Liver (tissue), 8 donors: ENCODE measurements at regions not wholly inside any gene's neighbourhood (a gene's known extent, or its start where the extent isn't known, plus 50 kb on each side); places are given as distances from the start of the nearest gene placed in this dataset.

Experiments used
- DNase-seq: peaks from one replicate; pipeline ENCODE4 v3.0.0-alpha.2; 2017; ENCODE audit warnings: low spot score
- H3K27ac ChIP-seq, 2 donors: one replicate each; pipeline ENCODE4 v1.7.0; 2013; ENCODE audit warnings: inconsistent platforms in 2 of 2, low read length in 2 of 2, control low read depth in 1 of 2, low read depth in 1 of 2, mild to moderate bottlenecking in 1 of 2
- H3K27me3 ChIP-seq, 4 donors: one replicate each; pipeline versions ENCODE4 v1.6.1 to v1.7.0; 2013; ENCODE audit warnings: low read length in 3 of 4, inconsistent platforms in 1 of 4, mild to moderate bottlenecking in 1 of 4, moderate library complexity in 1 of 4; ENCODE audit not compliant: control insufficient read depth in 4 of 4, insufficient read depth in 4 of 4
- H3K36me3 ChIP-seq, 4 donors: one replicate each; pipeline versions ENCODE4 v1.6.1 to v1.7.0; 2013; ENCODE audit warnings: low read length in 3 of 4, mild to moderate bottlenecking in 3 of 4, low read depth in 1 of 4, moderate library complexity in 1 of 4; ENCODE audit not compliant: control insufficient read depth in 4 of 4, insufficient read depth in 3 of 4
- H3K4me1 ChIP-seq, 4 donors: one replicate each; pipeline versions ENCODE4 v1.6.1 to v1.7.0; 2013; ENCODE audit warnings: low read length in 3 of 4, mild to moderate bottlenecking in 3 of 4, moderate library complexity in 1 of 4; ENCODE audit not compliant: control insufficient read depth in 4 of 4, insufficient read depth in 4 of 4
- H3K4me3 ChIP-seq, 3 donors: one replicate each; pipeline versions ENCODE4 v1.6.1 to v1.7.0; 2013; ENCODE audit warnings: low read length in 3 of 3, control low read depth in 1 of 3, low read depth in 1 of 3, mild to moderate bottlenecking in 1 of 3
- H3K9ac ChIP-seq, 2 donors: one replicate each; pipeline ENCODE4 v1.7.0; 2013; ENCODE audit warnings: low read length in 2 of 2, mild to moderate bottlenecking in 2 of 2, moderate library complexity in 2 of 2, control low read depth in 1 of 2, low read depth in 1 of 2
- H3K9me3 ChIP-seq, 4 donors: one replicate each; pipeline versions ENCODE4 v1.6.1 to v1.7.0; 2013; ENCODE audit warnings: low read length in 3 of 4; ENCODE audit not compliant: control insufficient read depth in 4 of 4
- CTCF ChIP-seq: fragments of 150-350 bp; IDR thresholded peaks from 2 replicates; pipeline ENCODE4 v1.5.1; 2017; ENCODE audit warnings: improper control_type of control experiment, low read depth, low read length; ENCODE audit not compliant: missing input control
- EGR1 ChIP-seq, 2 donors: IDR thresholded peaks; 2 replicates each; pipeline ENCODE4 v1.6.1; 2016 to 2018; ENCODE audit warnings: antibody characterized with exemption in 2 of 2, low read depth in 2 of 2
- FOXA1 ChIP-seq: IDR thresholded peaks from 2 replicates; pipeline ENCODE4 v1.6.1; 2016; ENCODE audit warnings: antibody characterized with exemption
- FOXA2 ChIP-seq: IDR thresholded peaks from 2 replicates; pipeline ENCODE4 v1.6.1; 2016; ENCODE audit warnings: antibody characterized with exemption
- GABPA ChIP-seq, 2 donors: IDR thresholded peaks in 1 of 2; conservative IDR thresholded peaks in 1 of 2; 2 replicates each; pipeline ENCODE4 v1.6.1; 2016; ENCODE audit warnings: antibody characterized with exemption in 2 of 2, mild to moderate bottlenecking in 1 of 2, moderate library complexity in 1 of 2
- HNF4A ChIP-seq, 2 donors: conservative IDR thresholded peaks; 2 replicates each; pipeline ENCODE4 v1.6.1; 2016; ENCODE audit warnings: antibody characterized with exemption in 2 of 2, mild to moderate bottlenecking in 2 of 2
- JUND ChIP-seq, 2 donors: IDR thresholded peaks; 2 replicates each; pipeline ENCODE4 v1.6.1; 2016; ENCODE audit warnings: antibody characterized with exemption in 2 of 2
- MAX ChIP-seq: IDR thresholded peaks from 2 replicates; pipeline ENCODE4 v1.6.1; 2016; ENCODE audit warnings: antibody characterized with exemption
- NR2F2 ChIP-seq: IDR thresholded peaks from 2 replicates; pipeline ENCODE4 v1.6.1; 2016; ENCODE audit warnings: antibody characterized with exemption
- RAD21 ChIP-seq, 2 donors: IDR thresholded peaks; 2 replicates each; pipeline ENCODE4 v1.6.1; 2016; ENCODE audit warnings: antibody characterized with exemption in 2 of 2, mild to moderate bottlenecking in 2 of 2
- RXRA ChIP-seq, 2 donors: IDR thresholded peaks; 2 replicates each; pipeline ENCODE4 v1.6.1; 2017 to 2018; ENCODE audit warnings: antibody characterized with exemption in 2 of 2, mild to moderate bottlenecking in 1 of 2
- SP1 ChIP-seq: IDR thresholded peaks from 2 replicates; pipeline ENCODE4 v1.6.1; 2018; ENCODE audit warnings: antibody characterized with exemption, mild to moderate bottlenecking
- TAF1 ChIP-seq: conservative IDR thresholded peaks from 2 replicates; pipeline ENCODE4 v1.6.1; 2016; ENCODE audit warnings: antibody characterized with exemption, mild to moderate bottlenecking
- YY1 ChIP-seq: IDR thresholded peaks from 2 replicates; pipeline ENCODE4 v1.6.1; 2016; ENCODE audit warnings: antibody characterized with exemption, mild to moderate bottlenecking
- WGBS: extraction: QIAGEN DNeasy Blood & Tissue Kit; methylation state at CpG from one replicate; pipeline ENCODE4 v1.1.7; 2013; 5-methylcytosine and 5-hydroxymethylcytosine counted together
- TF ChIP-seq, protein P1 (sequence below): IDR thresholded peaks from 2 replicates; pipeline ENCODE4 v1.6.1; 2016; ENCODE audit warnings: antibody characterized with exemption
- TF ChIP-seq, protein P2 (sequence below): IDR thresholded peaks from 2 replicates; pipeline ENCODE4 v1.6.1; 2016; ENCODE audit warnings: antibody characterized with exemption, mild to moderate bottlenecking
- TF ChIP-seq, protein P3 (sequence below): IDR thresholded peaks from 2 replicates; pipeline ENCODE4 v1.6.1; 2016; ENCODE audit warnings: antibody characterized with exemption
- donor health status: healthy.
- donor health status: healthy.
- donor health status: healthy.
- donor health status: healthy.
- donor health status: healthy.

GRCh38 chr2:109669731-109670130, 55.6 kb downstream of the SOWAHC start:
- no peak overlapping the region for H3K4me3 ChIP-seq
- H3K27me3 ChIP-seq: no peaks in the 10 kb centered on the region
- no peaks in the 10 kb centered on the region for H3K36me3 ChIP-seq
- 92% methylated on average over 11 of the region's 11 CpGs for WGBS
- H3K27ac ChIP-seq: no peak overlapping the region
- DNase-seq: no peak
- H3K4me1 ChIP-seq: no peaks in the 10 kb centered on the region
- no peaks in the 10 kb centered on the region for H3K9me3 ChIP-seq
- H3K9ac ChIP-seq: no peak overlapping the region
- TF ChIP-seq SP1: no peak
- TF ChIP-seq NR2F2: no peak
- no peak for TF ChIP-seq EGR1 (IDR thresholded peaks at IDR 0.05; ENCODE audit: low read depth in 2 of 2)
- TF ChIP-seq MAX: no peak
- TF ChIP-seq FOXA2: no peak
- TF ChIP-seq JUND (IDR thresholded peaks at IDR 0.05): no peak
- TF ChIP-seq RXRA (IDR thresholded peaks at IDR 0.05): no peak
- TF ChIP-seq, protein P1, sequence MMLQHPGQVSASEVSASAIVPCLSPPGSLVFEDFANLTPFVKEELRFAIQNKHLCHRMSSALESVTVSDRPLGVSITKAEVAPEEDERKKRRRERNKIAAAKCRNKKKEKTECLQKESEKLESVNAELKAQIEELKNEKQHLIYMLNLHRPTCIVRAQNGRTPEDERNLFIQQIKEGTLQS: no peak
- no peak for TF ChIP-seq TAF1
- no peak for TF ChIP-seq HNF4A (conservative IDR thresholded peaks at IDR 0.05)
- TF ChIP-seq YY1: no peak
- TF ChIP-seq, protein P2, sequence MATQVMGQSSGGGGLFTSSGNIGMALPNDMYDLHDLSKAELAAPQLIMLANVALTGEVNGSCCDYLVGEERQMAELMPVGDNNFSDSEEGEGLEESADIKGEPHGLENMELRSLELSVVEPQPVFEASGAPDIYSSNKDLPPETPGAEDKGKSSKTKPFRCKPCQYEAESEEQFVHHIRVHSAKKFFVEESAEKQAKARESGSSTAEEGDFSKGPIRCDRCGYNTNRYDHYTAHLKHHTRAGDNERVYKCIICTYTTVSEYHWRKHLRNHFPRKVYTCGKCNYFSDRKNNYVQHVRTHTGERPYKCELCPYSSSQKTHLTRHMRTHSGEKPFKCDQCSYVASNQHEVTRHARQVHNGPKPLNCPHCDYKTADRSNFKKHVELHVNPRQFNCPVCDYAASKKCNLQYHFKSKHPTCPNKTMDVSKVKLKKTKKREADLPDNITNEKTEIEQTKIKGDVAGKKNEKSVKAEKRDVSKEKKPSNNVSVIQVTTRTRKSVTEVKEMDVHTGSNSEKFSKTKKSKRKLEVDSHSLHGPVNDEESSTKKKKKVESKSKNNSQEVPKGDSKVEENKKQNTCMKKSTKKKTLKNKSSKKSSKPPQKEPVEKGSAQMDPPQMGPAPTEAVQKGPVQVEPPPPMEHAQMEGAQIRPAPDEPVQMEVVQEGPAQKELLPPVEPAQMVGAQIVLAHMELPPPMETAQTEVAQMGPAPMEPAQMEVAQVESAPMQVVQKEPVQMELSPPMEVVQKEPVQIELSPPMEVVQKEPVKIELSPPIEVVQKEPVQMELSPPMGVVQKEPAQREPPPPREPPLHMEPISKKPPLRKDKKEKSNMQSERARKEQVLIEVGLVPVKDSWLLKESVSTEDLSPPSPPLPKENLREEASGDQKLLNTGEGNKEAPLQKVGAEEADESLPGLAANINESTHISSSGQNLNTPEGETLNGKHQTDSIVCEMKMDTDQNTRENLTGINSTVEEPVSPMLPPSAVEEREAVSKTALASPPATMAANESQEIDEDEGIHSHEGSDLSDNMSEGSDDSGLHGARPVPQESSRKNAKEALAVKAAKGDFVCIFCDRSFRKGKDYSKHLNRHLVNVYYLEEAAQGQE: no peak

DNA sequence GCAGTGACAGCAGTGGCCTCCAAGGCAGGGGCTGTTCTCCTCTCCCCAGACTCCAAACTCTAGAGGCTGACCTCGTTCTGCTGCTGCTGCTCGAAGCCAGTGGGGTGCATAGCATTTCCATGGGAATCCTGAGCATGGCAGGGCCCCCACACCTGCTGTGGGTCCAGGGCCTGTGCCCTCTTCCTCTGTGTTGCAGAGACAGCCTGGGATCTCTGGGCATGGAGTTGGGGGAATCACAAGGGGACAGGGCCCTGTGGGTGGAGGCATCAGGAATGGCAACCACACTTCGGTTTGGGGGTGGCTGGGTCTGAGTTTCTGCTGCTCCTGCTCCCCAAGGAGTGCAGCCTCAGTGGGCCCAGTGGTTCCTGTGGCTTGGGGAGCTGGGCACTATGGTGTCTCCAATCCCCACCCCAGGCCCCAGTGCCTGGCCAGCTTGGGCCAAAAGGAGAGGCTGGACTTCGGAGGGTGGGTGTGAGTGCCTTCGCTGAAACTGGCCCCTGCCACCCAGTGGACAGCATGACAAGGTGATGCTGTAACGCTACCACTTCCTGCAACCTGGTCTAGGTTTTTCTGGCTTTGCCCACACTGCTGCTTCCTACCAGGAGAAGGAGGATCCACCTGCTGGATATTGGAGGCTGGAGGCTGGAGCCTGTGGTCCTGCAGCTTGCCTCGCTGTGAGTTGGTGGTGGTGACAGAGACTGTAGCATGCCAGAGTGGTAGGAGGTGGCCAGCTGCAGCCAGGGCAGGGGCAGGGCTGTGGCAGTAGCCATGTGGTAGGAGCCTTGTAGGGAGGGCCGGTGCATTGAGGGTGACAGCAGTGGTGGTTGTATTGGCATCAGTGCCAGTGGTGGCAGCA, 56.6 kb downstream of the SOWAHC start:
- no peak for DNase-seq
- no peak for TF ChIP-seq EGR1 (IDR thresholded peaks at IDR 0.05; ENCODE audit: low read depth in 2 of 2)
- TF ChIP-seq JUND (IDR thresholded peaks at IDR 0.05): no peak
- TF ChIP-seq MAX: no peak
- TF ChIP-seq SP1: no peak
- no peak for TF ChIP-seq CTCF
- TF ChIP-seq, protein P2: no peak
- TF ChIP-seq, protein P1: no peak
- TF ChIP-seq YY1: no peak
- no peak for TF ChIP-seq GABPA (IDR thresholded peaks at IDR 0.05 in 1 of 2, conservative IDR thresholded peaks at IDR 0.05 in 1 of 2)
- TF ChIP-seq, protein P3, sequence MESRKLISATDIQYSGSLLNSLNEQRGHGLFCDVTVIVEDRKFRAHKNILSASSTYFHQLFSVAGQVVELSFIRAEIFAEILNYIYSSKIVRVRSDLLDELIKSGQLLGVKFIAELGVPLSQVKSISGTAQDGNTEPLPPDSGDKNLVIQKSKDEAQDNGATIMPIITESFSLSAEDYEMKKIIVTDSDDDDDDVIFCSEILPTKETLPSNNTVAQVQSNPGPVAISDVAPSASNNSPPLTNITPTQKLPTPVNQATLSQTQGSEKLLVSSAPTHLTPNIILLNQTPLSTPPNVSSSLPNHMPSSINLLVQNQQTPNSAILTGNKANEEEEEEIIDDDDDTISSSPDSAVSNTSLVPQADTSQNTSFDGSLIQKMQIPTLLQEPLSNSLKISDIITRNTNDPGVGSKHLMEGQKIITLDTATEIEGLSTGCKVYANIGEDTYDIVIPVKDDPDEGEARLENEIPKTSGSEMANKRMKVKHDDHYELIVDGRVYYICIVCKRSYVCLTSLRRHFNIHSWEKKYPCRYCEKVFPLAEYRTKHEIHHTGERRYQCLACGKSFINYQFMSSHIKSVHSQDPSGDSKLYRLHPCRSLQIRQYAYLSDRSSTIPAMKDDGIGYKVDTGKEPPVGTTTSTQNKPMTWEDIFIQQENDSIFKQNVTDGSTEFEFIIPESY: no peak
- TF ChIP-seq FOXA1: no peak
- TF ChIP-seq NR2F2: no peak
- no peak for TF ChIP-seq RAD21 (IDR thresholded peaks at IDR 0.05)
- TF ChIP-seq TAF1: no peak
- no peak for TF ChIP-seq FOXA2
- no peak for TF ChIP-seq RXRA (IDR thresholded peaks at IDR 0.05)
- no peak overlapping the region for H3K4me3 ChIP-seq
- no peaks in the 10 kb centered on the region for H3K4me1 ChIP-seq
- no peak overlapping the region for H3K27ac ChIP-seq
- WGBS: 92% methylated on average over 8 of the region's 8 CpGs
- no peak overlapping the region for H3K9ac ChIP-seq
- no peaks in the 10 kb centered on the region for H3K27me3 ChIP-seq
- no peaks in the 10 kb centered on the region for H3K9me3 ChIP-seq
- H3K36me3 ChIP-seq: no peaks in the 10 kb centered on the region
